Motor neuron (in vitro differentiated cells): ENCODE measurements at regions not wholly inside any gene's neighbourhood (a gene's known extent, or its start where the extent isn't known, plus 50 kb on each side); places are given as distances from the start of the nearest gene placed in this dataset.

ENCODE experiments used
- ATAC-seq, 8 experiments: fragments of 200-7000 bp; cut with Tn5 transposase; replicated peaks in 6 of 8; 2 replicates each; pipeline ENCODE4 v1.8.0; 2021; ENCODE audit warnings: mild to moderate bottlenecking in 8 of 8, moderate library complexity in 8 of 8
- H3K27ac ChIP-seq, 2 donors: fragments of 250-450 bp; sonication (Bioruptor Pico); 2 replicates each; pipeline ENCODE4 v1.9.0; 2021; ENCODE audit warnings: antibody characterized with exemption in 2 of 2, mild to moderate bottlenecking in 2 of 2, moderate library complexity in 1 of 2
- H3K4me1 ChIP-seq, 2 donors: fragments of 250-450 bp; sonication (Bioruptor Pico); replicated peaks in 1 of 2; 2 replicates each; pipeline ENCODE4 v1.6.1; 2021; ENCODE audit warnings: antibody characterized with exemption in 2 of 2, mild to moderate bottlenecking in 2 of 2, moderate library complexity in 1 of 2
- H3K4me3 ChIP-seq, 5 donors: fragments of 250-450 bp; sonication (Bioruptor Pico); 2 replicates each; pipeline ENCODE4 v1.9.0; 2021; ENCODE audit warnings: antibody characterized with exemption in 5 of 5, mild to moderate bottlenecking in 5 of 5, moderate library complexity in 4 of 5
- WGBS, 10 experiments: fragments of 450-650 bp; shearing (Covaris generic); methylation state at CpG; one replicate each; pipeline ENCODE4 v1.0.0; 2022; 5-methylcytosine and 5-hydroxymethylcytosine counted together
- in situ Hi-C, 9 experiments: fragments of 400-800 bp; cut with MboI; loops; one replicate each; pipeline ENCODE4 v1.15.0; 2021; ENCODE audit warnings: low sequenced_read_pairs in 9 of 9, low pct_unique_long_range_greater_than_20kb in 2 of 9; ENCODE audit not compliant: unreplicated experiment in 9 of 9

DNA sequence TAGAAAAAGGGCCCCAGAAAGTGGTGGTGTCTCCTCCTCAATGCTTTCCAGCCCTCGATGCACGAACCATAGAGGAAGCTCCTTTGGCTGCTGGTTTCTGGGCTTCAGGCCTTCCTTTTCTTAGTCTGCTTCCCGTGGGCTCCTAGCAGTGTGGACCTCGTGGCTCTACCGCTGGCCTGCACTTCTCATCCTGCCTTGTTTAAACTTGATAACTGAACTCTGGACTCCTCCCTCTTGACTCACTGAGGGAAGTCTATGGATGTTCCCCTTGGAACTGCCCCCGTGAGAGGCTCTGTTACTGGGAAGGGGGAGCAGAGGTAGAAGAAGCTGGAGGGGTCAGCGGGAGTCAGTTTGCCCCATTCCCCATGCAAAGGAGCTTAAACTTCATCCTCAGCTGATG lies 75.3 kb upstream of the WDR26 start:
- 33 to 91% (median 72%) methylated on average over 1 to 6 of the region's 7 CpGs; no CpG with 5 or more reads in 3 of the 10 experiments for WGBS, 10 experiments
- in situ Hi-C loops: loop anchor here in 7 of 9 experiments (10.0 to 25.0 kb wide), 5 partner anchors 135 to 415 kb away; partner anchors contain the start of gene DNAH14 (in 1 of the 7)
- H3K4me1 ChIP-seq: peaks cover 2 to 8% of the 10 kb centered on the region in 2 donors
- no peak overlapping the region for H3K27ac ChIP-seq
- no peak overlapping the region for H3K4me3 ChIP-seq
- ATAC-seq: peak in 1 of 8 experiments; percentile 5

DNA sequence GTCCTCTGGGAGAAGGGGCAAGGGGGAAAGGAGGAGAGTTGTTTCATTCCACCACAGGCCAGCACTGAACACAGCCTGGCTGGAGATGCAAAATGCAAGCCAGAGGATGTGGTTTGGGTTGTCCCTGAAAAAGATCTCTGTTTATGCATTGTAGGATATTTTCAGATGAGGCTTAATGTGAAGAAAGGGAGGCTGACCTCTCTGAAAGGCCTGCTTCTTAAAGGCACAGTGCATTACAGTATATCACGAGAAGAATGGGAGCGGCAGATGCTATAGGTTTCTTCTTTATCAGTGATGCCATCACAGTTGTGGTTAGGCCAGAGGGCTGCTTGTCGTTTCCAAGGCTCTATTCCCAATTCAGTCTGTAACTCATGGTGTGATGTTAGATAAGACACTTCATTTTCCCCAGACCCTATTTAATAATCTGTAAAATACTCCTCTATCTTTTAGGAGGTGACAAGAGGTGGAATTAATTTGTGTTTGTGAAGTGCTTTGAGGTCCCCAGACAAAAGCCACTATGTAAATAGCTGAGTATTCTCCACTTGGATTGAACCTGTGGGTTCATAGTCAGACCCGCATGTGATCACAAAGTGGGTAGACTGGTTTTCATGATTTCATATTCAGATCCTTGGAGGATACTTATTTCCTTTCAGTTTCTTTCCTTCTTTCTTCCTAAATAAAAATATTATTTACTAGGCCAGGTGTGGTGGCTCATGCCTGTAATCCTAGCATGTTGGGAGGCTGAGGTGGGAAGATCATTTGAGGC lies 76.5 kb upstream of the WDR26 start:
- in situ Hi-C loops: loop anchor here in 7 of 9 experiments (10.0 to 25.0 kb wide), 5 partner anchors 134 to 414 kb away; partner anchors contain the start of gene DNAH14 (in 1 of the 7)
- no peak overlapping the region for H3K27ac ChIP-seq
- ATAC-seq: peak in 3 of 8 experiments; percentile 9 to 43 (median 16)
- no peak overlapping the region for H3K4me3 ChIP-seq
- 43 to 100% (median 77%) methylated on average over 1 to 4 of the region's 4 CpGs; no CpG with 5 or more reads in 1 of the 10 experiments for WGBS, 10 experiments
- peaks cover 2 to 7% of the 10 kb centered on the region in 2 donors for H3K4me1 ChIP-seq

DNA sequence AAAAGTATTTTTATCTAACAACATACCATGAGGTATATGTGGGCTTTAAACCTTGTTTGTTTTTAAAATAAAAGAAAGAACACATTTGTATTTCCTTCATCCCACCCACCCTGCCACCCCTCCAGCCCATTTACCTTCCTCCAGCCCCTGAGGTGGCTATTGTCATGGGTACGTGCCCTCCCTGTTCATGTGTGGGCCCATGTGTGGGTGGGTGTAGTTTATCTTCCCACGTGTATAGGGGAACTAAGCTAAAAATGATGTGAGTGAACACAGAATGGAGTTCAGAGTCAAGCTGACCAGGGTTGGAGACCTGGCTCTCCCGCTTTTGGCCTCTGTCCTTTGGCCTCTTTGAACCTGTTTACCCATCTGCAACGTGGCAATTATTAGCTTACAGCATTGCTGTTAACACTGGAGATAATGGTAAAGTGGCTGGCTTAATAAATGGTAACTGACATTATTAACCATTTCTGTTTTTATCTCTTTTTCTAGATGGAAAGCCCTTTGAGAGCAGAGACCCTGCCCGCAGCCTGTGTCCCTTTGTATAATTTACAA lies 78.1 kb upstream of the WDR26 start:
- no peak overlapping the region for H3K27ac ChIP-seq
- H3K4me1 ChIP-seq: no peaks in the 10 kb centered on the region
- no peak overlapping the region for H3K4me3 ChIP-seq
- in situ Hi-C loops: loop anchor here in 7 of 9 experiments (10.0 to 25.0 kb wide), 5 partner anchors 132 to 412 kb away; partner anchors contain the start of gene DNAH14 (in 1 of the 7)
- ATAC-seq: no peak
- WGBS, 10 experiments: 0 to 92% (median 67%) methylated on average over 1 to 5 of the region's 5 CpGs; no CpG with 5 or more reads in 2 of the 10 experiments

DNA sequence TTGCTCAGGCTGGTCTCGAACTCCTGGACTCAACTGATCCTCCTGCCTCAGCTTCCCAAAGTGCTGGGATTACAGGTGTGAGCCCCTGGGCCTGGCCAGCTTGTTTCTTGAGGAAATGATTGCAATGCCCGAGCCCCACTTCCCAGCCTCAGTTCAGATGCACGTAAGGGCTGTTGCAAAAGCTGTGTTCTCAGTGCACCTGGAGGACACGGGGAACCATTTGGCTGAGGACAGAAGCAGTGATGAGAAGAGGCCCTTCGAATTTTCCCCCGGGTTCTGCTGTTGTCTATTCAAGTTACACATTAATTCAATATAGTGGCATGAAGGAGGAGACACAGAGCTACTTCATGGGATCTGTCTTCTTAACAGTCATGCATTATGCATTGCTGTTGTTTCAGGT lies 78.8 kb upstream of the WDR26 start:
- Histone ChIP-seq H3K4me1 (no peaks in the 10 kb centered on the region), H3K4me3 (no peak overlapping the region), H3K27ac (no peak overlapping the region)
- 0 to 65% (median 41%) methylated on average over 1 to 4 of the region's 6 CpGs; no CpG with 5 or more reads in 1 of the 10 experiments for WGBS, 10 experiments
- in situ Hi-C loops: loop anchor here in 7 of 9 experiments (10.0 to 25.0 kb wide), 5 partner anchors 131 to 411 kb away; partner anchors contain the start of gene DNAH14 (in 1 of the 7)
- ATAC-seq: peak in 1 of 8 experiments; percentile 27

DNA sequence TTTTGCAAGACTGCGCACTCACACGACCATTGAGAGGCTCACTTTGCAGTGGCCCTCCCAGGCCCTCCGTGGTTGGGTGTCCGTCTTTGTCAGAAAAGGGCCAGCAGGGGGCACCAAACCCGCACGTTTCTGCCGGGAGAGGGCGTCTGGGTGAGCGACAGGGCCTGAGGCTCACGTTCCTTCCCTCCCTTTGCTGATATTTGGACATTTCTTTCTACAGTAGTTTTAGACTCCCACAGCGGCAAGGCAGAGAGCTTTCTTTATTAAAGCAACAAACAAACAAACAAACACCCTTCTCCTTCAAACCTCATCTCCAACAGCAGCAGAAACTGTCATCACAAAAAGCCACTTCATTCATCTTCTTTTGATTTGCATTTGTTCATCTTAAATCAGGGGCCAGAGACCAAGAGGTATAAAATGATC lies 79.2 kb upstream of the WDR26 start:
- H3K4me1 ChIP-seq: no peaks in the 10 kb centered on the region
- H3K27ac ChIP-seq: no peak overlapping the region
- in situ Hi-C loops: loop anchor here in 7 of 9 experiments (10.0 to 25.0 kb wide), 5 partner anchors 131 to 411 kb away; partner anchors contain the start of gene DNAH14 (in 1 of the 7)
- no peak overlapping the region for H3K4me3 ChIP-seq
- 0 to 30% (median 5%) methylated on average over 1 to 11 of the region's 11 CpGs; no CpG with 5 or more reads in 1 of the 10 experiments for WGBS, 10 experiments
- ATAC-seq: peak; percentile 88 to 99 (median 99)

DNA sequence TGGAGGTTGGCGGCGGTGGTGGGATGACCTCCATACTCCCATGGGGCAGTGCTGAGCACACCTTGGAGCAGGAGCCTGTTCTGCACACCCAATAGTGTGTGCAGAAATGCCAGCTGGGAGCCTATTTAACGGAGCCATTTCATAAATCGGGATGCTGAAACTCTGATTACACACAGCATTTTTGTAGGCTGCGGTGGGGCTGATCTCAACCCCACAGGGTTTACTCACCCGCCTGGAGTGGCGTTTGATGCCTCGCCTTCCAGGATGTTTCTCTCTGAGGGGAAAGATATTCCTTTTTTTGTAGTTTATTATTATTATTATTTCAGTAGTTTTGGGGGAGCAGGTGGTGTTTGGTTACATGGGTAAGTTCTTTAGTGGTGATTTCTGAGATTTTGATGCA lies 82.6 kb upstream of the WDR26 start:
- in situ Hi-C loops: loop anchor here in 8 of 9 experiments (5.0 to 25.0 kb wide), 6 partner anchors 128 to 408 kb away; partner anchors contain the start of gene DNAH14 (in 1 of the 8)
- no peak for ATAC-seq

DNA sequence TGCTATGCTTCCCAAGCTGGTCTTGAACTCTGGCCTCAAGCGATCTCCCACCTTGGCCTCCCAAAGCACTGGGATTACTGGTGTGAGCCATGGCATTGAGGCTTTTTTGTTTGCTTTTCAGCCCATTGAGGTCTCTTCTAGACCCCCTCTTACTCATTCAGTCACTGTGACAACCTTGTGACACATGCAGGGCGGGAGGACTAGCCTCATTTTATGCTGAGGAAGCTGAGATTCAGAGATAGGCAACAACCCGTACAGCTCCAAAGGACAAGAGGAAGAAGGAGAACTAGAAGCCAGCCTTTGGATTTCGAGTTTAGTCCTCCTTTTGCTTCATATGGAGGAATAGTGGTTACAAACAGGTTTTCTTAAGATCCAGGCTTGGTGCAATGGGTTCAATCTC lies 83.9 kb upstream of the WDR26 start:
- 40 to 100% (median 87%) methylated on average over 1 to 4 of the region's 4 CpGs for WGBS, 10 experiments
- no peak for ATAC-seq
- no peak overlapping the region for H3K27ac ChIP-seq
- no peak overlapping the region for H3K4me3 ChIP-seq
- in situ Hi-C loops: loop anchor here in 8 of 9 experiments (5.0 to 25.0 kb wide), 6 partner anchors 126 to 406 kb away; partner anchors contain the start of gene DNAH14 (in 1 of the 8)
- H3K4me1 ChIP-seq: no peaks in the 10 kb centered on the region

More for the DNA sequence above, 82.6 kb upstream of the WDR26 start:
- Histone ChIP-seq H3K4me3 (no peak overlapping the region), H3K4me1 (no peaks in the 10 kb centered on the region), H3K27ac (no peak overlapping the region)
- WGBS, 10 experiments: 83 to 100% (median 100%) methylated on average over 1 to 8 of the region's 8 CpGs; no CpG with 5 or more reads in 3 of the 10 experiments

DNA sequence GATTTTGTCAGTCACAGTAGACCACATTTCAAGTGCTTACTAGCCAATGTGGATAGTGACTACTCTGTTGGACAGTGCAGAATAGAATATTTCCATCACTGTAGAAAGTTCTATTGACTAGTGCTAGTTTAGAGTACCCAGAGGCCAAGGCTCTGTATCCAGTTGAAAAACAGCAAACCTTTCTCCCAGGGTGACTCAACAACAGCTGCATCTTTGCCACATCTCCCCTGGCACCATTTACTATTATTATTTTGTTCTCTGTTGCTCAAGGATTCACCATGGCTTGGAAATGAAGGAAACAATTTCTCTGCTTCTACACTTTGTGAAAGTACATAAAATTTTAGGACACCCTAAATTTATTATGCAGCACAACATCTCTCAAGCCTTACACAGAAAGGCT lies 85.3 kb upstream of the WDR26 start:
- Histone ChIP-seq H3K27ac (no peak overlapping the region), H3K4me3 (no peak overlapping the region), H3K4me1 (no peaks in the 10 kb centered on the region)
- no peak for ATAC-seq
- in situ Hi-C loops: loop anchor here in 8 of 9 experiments (5.0 to 25.0 kb wide), 7 partner anchors 95 to 405 kb away; partner anchors contain the start of genes CNIH3 (in 1 of the 8) and DNAH14 (in 1 of the 8)

DNA sequence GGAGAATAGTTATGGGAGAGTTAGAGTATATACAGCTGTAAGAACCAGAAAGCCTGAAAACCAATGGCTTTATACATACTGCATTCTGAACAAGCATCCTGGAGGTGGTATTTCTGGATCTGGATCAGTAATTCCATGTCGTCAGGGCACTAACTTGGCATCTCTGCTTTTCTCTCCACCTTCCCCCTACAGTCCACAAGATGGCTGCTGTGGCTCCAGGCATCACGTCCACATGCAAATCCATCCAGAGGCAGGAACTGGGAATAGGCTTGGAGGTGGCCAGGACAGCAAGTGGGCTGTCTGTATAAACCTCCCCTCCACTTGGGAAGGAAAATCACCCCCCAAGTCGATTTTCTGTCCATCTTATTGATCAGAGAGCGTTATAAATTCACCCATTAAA lies 86.2 kb upstream of the WDR26 start:
- WGBS, 10 experiments: 40 to 93% (median 80%) methylated on average over 1 to 4 of the region's 4 CpGs; no CpG with 5 or more reads in 3 of the 10 experiments
- no peaks in the 10 kb centered on the region for H3K4me1 ChIP-seq
- no peak overlapping the region for H3K4me3 ChIP-seq
- no peak overlapping the region for H3K27ac ChIP-seq
- in situ Hi-C loops: loop anchor here in 5 of 9 experiments (10.0 to 25.0 kb wide), 3 partner anchors 94 to 391 kb away; partner anchors contain the start of gene CNIH3 (in 1 of the 5)
- ATAC-seq: no peak

DNA sequence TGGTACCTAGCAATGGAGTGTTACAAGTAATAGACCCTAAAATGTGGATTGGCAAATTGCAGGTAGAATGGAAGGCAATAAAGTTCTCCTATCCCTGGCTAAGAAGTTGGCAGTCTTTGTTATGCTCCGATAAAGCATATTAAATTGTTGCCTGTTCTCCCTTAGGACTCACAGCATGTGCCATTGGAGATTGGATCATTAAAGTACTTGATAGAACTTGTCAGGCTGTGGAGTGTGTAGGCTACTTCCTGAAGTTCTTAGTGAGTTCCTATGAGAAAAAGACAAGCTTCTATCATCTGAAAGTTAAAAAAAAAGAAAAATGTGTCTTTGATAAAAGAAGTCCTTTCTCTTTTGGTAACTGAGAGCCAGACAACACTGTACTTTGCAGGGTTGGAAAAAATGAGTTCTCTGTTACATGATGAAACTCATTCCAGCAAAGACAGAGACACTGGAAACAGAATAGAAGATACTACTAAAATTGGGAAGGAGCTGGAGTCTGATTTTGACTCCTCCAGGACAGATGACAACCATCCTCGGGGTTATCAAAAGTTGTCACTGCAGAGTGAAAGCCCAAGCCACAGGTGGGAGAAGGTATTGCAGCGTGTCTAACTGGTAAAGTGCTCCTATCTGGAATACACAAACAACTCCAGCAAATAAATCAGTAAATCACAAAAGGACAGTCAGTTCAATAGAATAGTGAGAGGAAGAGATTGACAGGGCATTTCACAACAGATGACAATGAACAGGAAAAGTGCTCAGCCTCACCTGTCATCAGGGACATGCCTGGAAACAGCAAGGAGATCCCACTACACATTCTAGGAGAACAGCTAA lies 87.5 kb upstream of the WDR26 start:
- WGBS, 10 experiments: 17 to 100% (median 83%) methylated on average over 1 to 3 of the region's 3 CpGs; no CpG with 5 or more reads in 1 of the 10 experiments
- Histone ChIP-seq H3K27ac (no peak overlapping the region), H3K4me3 (no peak overlapping the region), H3K4me1 (no peaks in the 10 kb centered on the region)
- in situ Hi-C loops: loop anchor here in 5 of 9 experiments (10.0 to 25.0 kb wide), 3 partner anchors 93 to 390 kb away; partner anchors contain the start of gene CNIH3 (in 1 of the 5)
- ATAC-seq: no peak

DNA sequence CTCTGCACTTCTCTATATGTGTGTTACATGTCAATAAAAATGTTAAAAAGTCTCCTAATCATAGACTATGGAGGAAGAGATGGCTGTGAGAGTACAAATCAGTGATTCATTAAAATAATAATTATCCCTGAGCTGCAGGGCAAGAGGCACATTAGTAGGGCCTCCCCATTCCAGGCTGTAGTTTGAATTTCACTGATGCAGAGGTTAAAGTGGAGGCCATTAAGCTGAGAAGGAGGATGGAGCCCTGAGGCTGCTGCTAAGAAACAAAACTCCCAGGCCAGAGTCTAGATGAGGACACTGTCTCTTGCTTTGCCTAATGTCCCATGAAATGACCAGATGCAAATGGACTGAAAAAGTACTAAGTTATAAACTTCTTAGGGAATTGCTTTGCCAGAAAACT lies 89.1 kb upstream of the WDR26 start:
- H3K27ac ChIP-seq: no peak overlapping the region
- no peak overlapping the region for H3K4me3 ChIP-seq
- in situ Hi-C loops: loop anchor here in 5 of 9 experiments (10.0 to 25.0 kb wide), 3 partner anchors 91 to 389 kb away; partner anchors contain the start of gene CNIH3 (in 1 of the 5)
- no peak for ATAC-seq
- H3K4me1 ChIP-seq: no peaks in the 10 kb centered on the region

DNA sequence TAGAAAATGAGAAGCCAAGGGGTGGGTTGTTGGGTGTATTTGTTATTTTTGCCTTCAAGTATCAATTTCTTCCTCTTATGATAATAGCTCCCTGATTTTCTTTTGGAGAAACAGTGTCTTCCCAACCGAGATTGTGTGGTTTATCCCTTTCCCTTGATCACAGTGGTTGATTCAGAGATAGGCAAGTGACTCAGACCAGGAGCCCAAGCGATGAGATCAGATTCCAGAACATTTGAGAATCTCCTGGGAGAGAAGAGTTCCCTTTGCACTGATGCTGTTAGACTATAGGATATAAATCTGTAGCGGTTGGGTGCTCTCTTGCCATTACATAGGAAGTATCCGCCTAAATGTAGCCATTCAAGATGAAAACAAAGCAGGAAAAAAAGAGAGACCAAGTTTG lies 90.1 kb upstream of the WDR26 start:
- Histone ChIP-seq H3K4me3 (no peak overlapping the region), H3K27ac (no peak overlapping the region), H3K4me1 (no peaks in the 10 kb centered on the region)
- in situ Hi-C loops: loop anchor here in 5 of 9 experiments (10.0 to 25.0 kb wide), 3 partner anchors 90 to 388 kb away; partner anchors contain the start of gene CNIH3 (in 1 of the 5)
- peak in 2 of 8 experiments; percentile 11 to 22 for ATAC-seq
- WGBS, 10 experiments: 15 to 100% (median 67%) methylated on average over 1 to 4 of the region's 4 CpGs; no CpG with 5 or more reads in 1 of the 10 experiments
